Right atrium auricular region (tissue), 2 donors: ENCODE measurements at regions not wholly inside any gene's neighbourhood (a gene's known extent, or its start where the extent isn't known, plus 50 kb on each side); places are given as distances from the start of the nearest gene placed in this dataset.
"Not testable (repeated sequence)": the region's sequence is repeated elsewhere in the genome, so short reads cannot be mapped to it uniquely, and the experiment has no call there.

Experiments used
- DNase-seq: peaks from one replicate; pipeline ENCODE4 v3.0.0-alpha.2; 2019; ENCODE audit warnings: low spot score
- H3K27ac ChIP-seq, 2 donors: fragments of 200-600 bp; sonication (generic); 1 replicate in 1 of 2; 2 replicates in 1 of 2; pipeline ENCODE4 v1.5.1; 2016 to 2019
- H3K27me3 ChIP-seq, 2 donors: fragments of 200-600 bp; sonication (generic); one replicate each; pipeline versions ENCODE4 v1.5.1 to v1.6.0; 2017 to 2019
- H3K36me3 ChIP-seq: fragments of 200-600 bp; sonication (generic); one replicate; pipeline ENCODE4 v1.5.1; 2016
- H3K4me1 ChIP-seq, 2 donors: fragments of 200-600 bp; sonication (generic); one replicate each; pipeline versions ENCODE4 v1.5.1 to v1.6.0; 2017 to 2019
- H3K4me3 ChIP-seq, 2 donors: fragments of 200-600 bp; sonication (generic); 1 replicate in 1 of 2; 2 replicates in 1 of 2; pipeline ENCODE4 v1.5.1; 2017 to 2019; ENCODE audit warnings: mild to moderate bottlenecking in 1 of 2, moderate library complexity in 1 of 2
- H3K9me3 ChIP-seq, 2 donors: fragments of 200-600 bp; sonication (generic); one replicate each; pipeline ENCODE4 v1.5.1; 2019
- CTCF ChIP-seq, 2 donors: fragments of 200-600 bp; sonication (generic); IDR thresholded peaks; one replicate each; pipeline ENCODE4 v1.5.1; 2019; ENCODE audit warnings: antibody characterized with exemption in 2 of 2

GRCh38 chr12:83515306-83516026 is 828.8 kb downstream of the TMTC2 start:
- Histone ChIP-seq H3K36me3 (no peaks in the 10 kb centered on the region), H3K4me1 (no peaks in the 10 kb centered on the region), H3K27ac (no peak overlapping the region), H3K4me3 (no peak overlapping the region), H3K9me3 (no peaks in the 10 kb centered on the region), H3K27me3 (no peaks in the 10 kb centered on the region)
- no peak for DNase-seq
- no peak for TF ChIP-seq CTCF (IDR thresholded peaks at IDR 0.05)

GRCh38 chr12:83514372-83514771 is 827.7 kb downstream of the TMTC2 start:
- no peak for DNase-seq
- no peaks in the 10 kb centered on the region for H3K4me1 ChIP-seq
- no peak for TF ChIP-seq CTCF (IDR thresholded peaks at IDR 0.05)
- no peaks in the 10 kb centered on the region for H3K27me3 ChIP-seq
- no peak overlapping the region for H3K4me3 ChIP-seq
- no peak overlapping the region for H3K27ac ChIP-seq
- no peaks in the 10 kb centered on the region for H3K9me3 ChIP-seq
- no peaks in the 10 kb centered on the region for H3K36me3 ChIP-seq

GRCh38 chr12:83506841-83507240 is 820.1 kb downstream of the TMTC2 start:
- no peaks in the 10 kb centered on the region for H3K36me3 ChIP-seq
- H3K27ac ChIP-seq: no peak overlapping the region
- no peaks in the 10 kb centered on the region for H3K27me3 ChIP-seq
- H3K4me1 ChIP-seq: no peaks in the 10 kb centered on the region
- DNase-seq: no peak
- no peaks in the 10 kb centered on the region for H3K9me3 ChIP-seq
- TF ChIP-seq CTCF (IDR thresholded peaks at IDR 0.05): no peak
- H3K4me3 ChIP-seq: no peak overlapping the region

GRCh38 chr12:83505586-83505985 is 818.9 kb downstream of the TMTC2 start:
- DNase-seq: no peak
- no peaks in the 10 kb centered on the region for H3K4me1 ChIP-seq
- no peak for TF ChIP-seq CTCF (IDR thresholded peaks at IDR 0.05)
- H3K27me3 ChIP-seq: no peaks in the 10 kb centered on the region
- no peaks in the 10 kb centered on the region for H3K36me3 ChIP-seq
- H3K4me3 ChIP-seq: no peak overlapping the region
- no peaks in the 10 kb centered on the region for H3K9me3 ChIP-seq
- H3K27ac ChIP-seq: no peak overlapping the region

GRCh38 chr12:83499894-83500293 is 813.2 kb downstream of the TMTC2 start:
- not testable (repeated sequence) for H3K4me3 ChIP-seq, H3K27me3 ChIP-seq, H3K36me3 ChIP-seq, H3K4me1 ChIP-seq, H3K27ac ChIP-seq, DNase-seq, H3K9me3 ChIP-seq

GRCh38 chr12:83477696-83478095 is 791.0 kb downstream of the TMTC2 start:
- Histone ChIP-seq H3K27me3 (no peaks in the 10 kb centered on the region), H3K4me1 (no peaks in the 10 kb centered on the region), H3K36me3 (no peaks in the 10 kb centered on the region), H3K9me3 (no peaks in the 10 kb centered on the region), H3K4me3 (no peak overlapping the region), H3K27ac (no peak overlapping the region)
- TF ChIP-seq CTCF (IDR thresholded peaks at IDR 0.05): no peak
- no peak for DNase-seq
